H9 (cell line): ENCODE measurements at regions not wholly inside any gene's neighbourhood (a gene's known extent, or its start where the extent isn't known, plus 50 kb on each side); places are given as distances from the start of the nearest gene placed in this dataset.

Experiments
- DNase-seq: peaks from one replicate; pipeline ENCODE4 v3.0.0-alpha.2; 2017
- H2AFZ ChIP-seq: one replicate; pipeline ENCODE4 v1.6.1; 2013; ENCODE audit warnings: mild to moderate bottlenecking, low read length, control low read depth, moderate library complexity
- H2AK5ac ChIP-seq: 2 replicates; pipeline ENCODE4 v1.6.1; 2013; ENCODE audit warnings: low read length, control low read depth, mixed read lengths; ENCODE audit not compliant: insufficient read length
- H2BK120ac ChIP-seq: one replicate; pipeline ENCODE4 v1.6.1; 2013; ENCODE audit warnings: low read depth, mild to moderate bottlenecking, low read length, control low read depth, inconsistent platforms; ENCODE audit not compliant: poor library complexity, severe bottlenecking
- H2BK12ac ChIP-seq: 2 replicates; pipeline ENCODE4 v1.6.1; 2013; ENCODE audit warnings: low read length, control low read depth, mixed read lengths, low read depth; ENCODE audit not compliant: insufficient read length
- H2BK15ac ChIP-seq: 2 replicates; pipeline ENCODE4 v1.6.1; 2013; ENCODE audit warnings: low read depth, low read length, control low read depth
- H2BK20ac ChIP-seq: one replicate; pipeline ENCODE4 v1.6.1; 2013; ENCODE audit warnings: low read depth, mild to moderate bottlenecking, low read length, control low read depth, inconsistent platforms; ENCODE audit not compliant: poor library complexity, severe bottlenecking
- H2BK5ac ChIP-seq: 2 replicates; pipeline ENCODE4 v1.6.1; 2013; ENCODE audit warnings: low read length, control low read depth, mixed read lengths; ENCODE audit not compliant: insufficient read length
- H3K14ac ChIP-seq: 2 replicates; pipeline ENCODE4 v1.6.1; 2013; ENCODE audit warnings: low read length, control low read depth; ENCODE audit not compliant: insufficient read depth
- H3K18ac ChIP-seq: 2 replicates; pipeline ENCODE4 v1.6.1; 2013; ENCODE audit warnings: low read depth, mild to moderate bottlenecking, mixed read lengths, low read length, control low read depth; ENCODE audit not compliant: insufficient read length
- H3K23ac ChIP-seq: 2 replicates; pipeline ENCODE4 v1.6.1; 2013; ENCODE audit warnings: low read length, control low read depth, mixed read lengths, low read depth; ENCODE audit not compliant: insufficient read length
- H3K23me2 ChIP-seq: 2 replicates; pipeline ENCODE4 v1.6.1; 2013; ENCODE audit warnings: low read depth, mild to moderate bottlenecking, mixed read lengths, low read length, control low read depth; ENCODE audit not compliant: insufficient read length, poor library complexity, severe bottlenecking
- H3K27ac ChIP-seq: 2 replicates; pipeline ENCODE4 v1.5.1; 2013; ENCODE audit warnings: low read length, control low read depth, mixed read lengths, low read depth; ENCODE audit not compliant: insufficient read length
- H3K27me3 ChIP-seq: 2 replicates; pipeline ENCODE4 v1.6.1; 2013; ENCODE audit warnings: low read length, control low read depth, inconsistent platforms; ENCODE audit not compliant: insufficient read depth
- H3K4ac ChIP-seq: 2 replicates; pipeline ENCODE4 v1.6.1; 2013; ENCODE audit warnings: low read depth, mild to moderate bottlenecking, control low read depth, inconsistent platforms, low read length, moderate library complexity
- H3K4me1 ChIP-seq: 2 replicates; pipeline ENCODE4 v1.6.1; 2013; ENCODE audit warnings: low read length, control low read depth, inconsistent platforms; ENCODE audit not compliant: insufficient read depth
- H3K4me2 ChIP-seq: 2 replicates; pipeline ENCODE4 v1.6.1; 2013; ENCODE audit warnings: low read length, control low read depth, mixed read lengths; ENCODE audit not compliant: insufficient read length, insufficient read depth
- H3K56ac ChIP-seq: 2 replicates; pipeline ENCODE4 v1.6.1; 2013; ENCODE audit warnings: low read depth, mild to moderate bottlenecking, mixed read lengths, low read length, control low read depth; ENCODE audit not compliant: insufficient read length
- H3K79me1 ChIP-seq: 2 replicates; pipeline ENCODE4 v1.6.1; 2013; ENCODE audit warnings: low read depth, mild to moderate bottlenecking, moderate library complexity, low read length, control low read depth, inconsistent platforms; ENCODE audit not compliant: insufficient read depth, poor library complexity, severe bottlenecking
- H3K79me2 ChIP-seq: 2 replicates; pipeline ENCODE4 v1.6.1; 2013; ENCODE audit warnings: low read length, control low read depth, inconsistent platforms; ENCODE audit not compliant: insufficient read depth
- H3K9ac ChIP-seq: 2 replicates; pipeline ENCODE4 v1.6.1; 2013; ENCODE audit warnings: low read length, control low read depth, mixed read lengths; ENCODE audit not compliant: insufficient read length; ENCODE audit errors: extremely low read depth
- H3K9me3 ChIP-seq: one replicate; pipeline ENCODE4 v1.6.1; 2013; ENCODE audit warnings: low read depth, low read length, inconsistent platforms; ENCODE audit not compliant: control insufficient read depth
- H3T11ph ChIP-seq: one replicate; pipeline ENCODE4 v1.6.1; 2013; ENCODE audit warnings: mild to moderate bottlenecking, low read length, control low read depth, inconsistent platforms
- H4K20me1 ChIP-seq: one replicate; pipeline ENCODE4 v1.6.1; 2013; ENCODE audit not compliant: control insufficient read depth, insufficient read length, insufficient read depth
- H4K5ac ChIP-seq: 2 replicates; pipeline ENCODE4 v1.6.1; 2013; ENCODE audit warnings: low read depth, mild to moderate bottlenecking, mixed read lengths, low read length, control low read depth; ENCODE audit not compliant: insufficient read length
- H4K8ac ChIP-seq: replicated peaks from 2 replicates; pipeline ENCODE4 v1.6.1; 2013; ENCODE audit warnings: low read length, control low read depth, mixed read lengths, low read depth; ENCODE audit not compliant: insufficient read length
- H4K91ac ChIP-seq: 2 replicates; pipeline ENCODE4 v1.6.1; 2013; ENCODE audit warnings: low read depth, mild to moderate bottlenecking, moderate library complexity, mixed read lengths, low read length, control low read depth; ENCODE audit not compliant: insufficient read length
- H3K27ac Mint-ChIP-seq, 3 experiments: 2 replicates in 2 of 3; 3 replicates in 1 of 3; pipeline ENCODE4 v1.8.0; 2020 to 2021; ENCODE audit warnings: mixed read lengths in 3 of 3, mild to moderate bottlenecking in 1 of 3, moderate library complexity in 1 of 3
- H3K27me3 Mint-ChIP-seq: 2 replicates; pipeline ENCODE4 v1.8.0; 2021; ENCODE audit warnings: low read depth, mild to moderate bottlenecking, moderate library complexity, mixed read lengths
- H3K36me3 Mint-ChIP-seq, 3 experiments: 2 replicates in 2 of 3; 3 replicates in 1 of 3; pipeline ENCODE4 v1.8.0; 2020 to 2021; ENCODE audit warnings: low read depth in 3 of 3, mixed read lengths in 3 of 3; ENCODE audit not compliant: insufficient read depth in 1 of 3
- H3K4me1 Mint-ChIP-seq, 2 experiments: 2 replicates each; pipeline ENCODE4 v1.8.0; 2020; ENCODE audit warnings: mixed read lengths in 2 of 2
- H3K4me3 Mint-ChIP-seq, 2 experiments: 2 replicates in 1 of 2; 3 replicates in 1 of 2; pipeline ENCODE4 v1.8.0; 2020 to 2021; ENCODE audit warnings: mild to moderate bottlenecking in 2 of 2, mixed read lengths in 2 of 2, moderate library complexity in 1 of 2
- H3K9me3 Mint-ChIP-seq, 2 experiments: 2 replicates in 1 of 2; 3 replicates in 1 of 2; pipeline ENCODE4 v1.8.0; 2020; ENCODE audit warnings: mild to moderate bottlenecking in 2 of 2, mixed read lengths in 2 of 2, moderate library complexity in 1 of 2
- CTCF ChIP-seq: fragments of 200-600 bp; sonication (generic); conservative IDR thresholded peaks from 3 replicates; pipeline ENCODE4 v1.8.0; 2021; ENCODE audit warnings: antibody characterized with exemption, mild to moderate bottlenecking
- WGBS: extraction: QIAGEN DNeasy Blood & Tissue Kit; methylation state at CpG from one replicate; pipeline ENCODE4 v1.1.7; 2013; ENCODE audit warnings: missing lambda C conversion rate, low lambda C conversion rate, mixed read lengths; ENCODE audit not compliant: insufficient read length; ENCODE audit errors: extremely low coverage; 5-methylcytosine and 5-hydroxymethylcytosine counted together

- TF ChIP-seq CTCF: no peak
- no peak overlapping the region for H3K4ac ChIP-seq
- H3K56ac ChIP-seq: no peak overlapping the region
- H3K27me3 ChIP-seq: no peaks in the 10 kb centered on the region
- H2BK15ac ChIP-seq: no peak overlapping the region
- no peak overlapping the region for H4K8ac ChIP-seq
- no peaks in the 10 kb centered on the region for H3K9me3 Mint-ChIP-seq
- H3K79me1 ChIP-seq: no peaks in the 10 kb centered on the region
- H2BK120ac ChIP-seq: no peak overlapping the region
- H3K4me1 ChIP-seq: no peaks in the 10 kb centered on the region
- no peak overlapping the region for H2AK5ac ChIP-seq
- H3K18ac ChIP-seq: no peak overlapping the region
- no peaks in the 10 kb centered on the region for H4K20me1 ChIP-seq
- no peaks in the 10 kb centered on the region for H3K36me3 Mint-ChIP-seq
- H4K5ac ChIP-seq: no peak overlapping the region
- H3K9me3 ChIP-seq: no peaks in the 10 kb centered on the region
- H3K27me3 Mint-ChIP-seq: no peaks in the 10 kb centered on the region
- no peak for DNase-seq
- H3K27ac ChIP-seq: no peak overlapping the region
- no peak overlapping the region for H4K91ac ChIP-seq
- no peak overlapping the region for H2AFZ ChIP-seq
- no peak overlapping the region for H3K27ac Mint-ChIP-seq
- no peak overlapping the region for H3K9ac ChIP-seq
- H3T11ph ChIP-seq: no peak overlapping the region
- no peak overlapping the region for H3K23ac ChIP-seq
- no peak overlapping the region for H2BK12ac ChIP-seq
- no peak overlapping the region for H3K4me2 ChIP-seq
- peaks cover 10% of the 10 kb centered on the region in 2 experiments for H3K4me1 Mint-ChIP-seq
- no peak overlapping the region for H2BK5ac ChIP-seq
- no peak overlapping the region for H3K4me3 Mint-ChIP-seq
- no peaks in the 10 kb centered on the region for H3K23me2 ChIP-seq
- no peak overlapping the region for H3K14ac ChIP-seq
- no CpG with 5 or more reads among the region's 4 CpGs for WGBS
- no peak overlapping the region for H2BK20ac ChIP-seq
- no peaks in the 10 kb centered on the region for H3K79me2 ChIP-seq
These were observed 957.1 kb upstream of the EYS start for GRCh38 chr6:66664112-66664511.
